Endothelial cell of umbilical vein (primary cell): ENCODE measurements at regions not wholly inside any gene's neighbourhood (a gene's known extent, or its start where the extent isn't known, plus 50 kb on each side); places are given as distances from the start of the nearest gene placed in this dataset.

Experiments used
- BruUV-seq: library from RNA; stranded (reverse); fragments of 400-500 nt; replicated peaks from 2 replicates; lab custom pipeline; 2021; lab: Mats Ljungman, UMichigan
- CTCF ChIA-PET: fragments of 300-600, 350-600 bp; sonication (Branson Sonifier 250); formaldehyde crosslinking; loops from one replicate; lab custom pipeline; 2021; ENCODE audit warnings: antibody characterized with exemption, inconsistent platforms; lab: Charles Lee
- POLR2A ChIA-PET: fragments of 300-600, 350-600 bp; sonication (Branson Sonifier 250); formaldehyde crosslinking; loops from one replicate; lab custom pipeline; 2021; ENCODE audit warnings: antibody characterized with exemption, inconsistent platforms; lab: Charles Lee
- DNase-seq: peaks from one replicate; pipeline ENCODE4 v3.0.0-alpha.2; 2011; ENCODE audit warnings: low read depth, low spot score
- FAIRE-seq: peaks from 2 replicates; lab custom pipeline; 2011; peaks lifted over from hg19 to GRCh38; lab: Jason Lieb, UNC
- H2AFZ ChIP-seq: 2 replicates; pipeline ENCODE4 v1.6.0; 2012; ENCODE audit warnings: low read depth, low read length, control low read depth, inconsistent platforms
- H3K27ac ChIP-seq: 2 replicates; pipeline ENCODE4 v1.5.1; 2011; ENCODE audit warnings: low read depth, mild to moderate bottlenecking, control low read depth, low read length, moderate library complexity; ENCODE audit not compliant: insufficient read depth
- H3K27me3 ChIP-seq, 2 experiments: 2 replicates each; pipeline versions ENCODE4 v1.6.0 to v1.6.1; 2011; ENCODE audit warnings: low read length in 2 of 2, mixed read lengths in 1 of 2; ENCODE audit not compliant: control insufficient read depth in 2 of 2, insufficient read depth in 2 of 2
- H3K36me3 ChIP-seq, 2 experiments: 2 replicates in 1 of 2; 3 replicates in 1 of 2; pipeline ENCODE4 v1.5.1; 2011; ENCODE audit warnings: low read length in 2 of 2, mild to moderate bottlenecking in 1 of 2, moderate library complexity in 1 of 2; ENCODE audit not compliant: control insufficient read depth in 2 of 2, insufficient read depth in 2 of 2; ENCODE audit errors: extremely low read depth in 1 of 2
- H3K4me1 ChIP-seq: 3 replicates; pipeline ENCODE4 v1.5.1; 2011; ENCODE audit warnings: mild to moderate bottlenecking, low read length; ENCODE audit not compliant: control insufficient read depth, insufficient read depth; ENCODE audit errors: extremely low read depth
- H3K4me2 ChIP-seq: 2 replicates; pipeline ENCODE4 v1.6.1; 2011; ENCODE audit warnings: low read length, control low read depth, mixed read lengths; ENCODE audit not compliant: insufficient read depth
- H3K4me3 ChIP-seq, 3 experiments: fragments of 200-600 bp in 1 of 3; sonication (generic), shearing (Covaris generic) in 1 of 3; replicated peaks in 1 of 3; 2 replicates each; pipeline ENCODE4 v1.5.1; 2011 to 2016; ENCODE audit warnings: control low read depth in 3 of 3, low read length in 3 of 3, mild to moderate bottlenecking in 2 of 3, inconsistent platforms in 1 of 3, low read depth in 1 of 3, moderate library complexity in 1 of 3; ENCODE audit not compliant: insufficient read depth in 1 of 3
- H3K79me2 ChIP-seq: 2 replicates; pipeline ENCODE4 v1.6.0; 2012; ENCODE audit warnings: low read length, inconsistent platforms; ENCODE audit not compliant: control insufficient read depth, insufficient read depth
- H3K9ac ChIP-seq: replicated peaks from 2 replicates; pipeline ENCODE3; 2011; ENCODE audit warnings: low read length, control low read depth; ENCODE audit not compliant: insufficient read depth; ENCODE audit errors: extremely low read depth
- H3K9me1 ChIP-seq: replicated peaks from 3 replicates; pipeline ENCODE4 v1.6.0; 2011; ENCODE audit warnings: mild to moderate bottlenecking, low read length; ENCODE audit not compliant: control insufficient read depth, insufficient read depth; ENCODE audit errors: extremely low read depth
- H3K9me3 ChIP-seq: replicated peaks from 2 replicates; pipeline ENCODE4 v1.5.1; 2012; ENCODE audit warnings: low read length, inconsistent platforms; ENCODE audit not compliant: control insufficient read depth, insufficient read depth
- H4K20me1 ChIP-seq: replicated peaks from 2 replicates; pipeline ENCODE3; 2011; ENCODE audit warnings: mild to moderate bottlenecking, low read length; ENCODE audit not compliant: control insufficient read depth, insufficient read depth; ENCODE audit errors: extremely low read depth
- EZH2 ChIP-seq: IDR thresholded peaks from 2 replicates; pipeline ENCODE4 v1.6.1; 2012; ENCODE audit warnings: borderline replicate concordance, low read depth, mild to moderate bottlenecking, moderate library complexity, low read length, inconsistent platforms; ENCODE audit not compliant: severe bottlenecking
- FOS ChIP-seq: IDR thresholded peaks from 2 replicates; pipeline ENCODE4 v1.6.1; 2011; ENCODE audit warnings: mild to moderate bottlenecking, low read length, moderate library complexity, borderline replicate concordance; ENCODE audit not compliant: insufficient read depth
- GATA2 ChIP-seq: IDR thresholded peaks from 2 replicates; pipeline ENCODE4 v1.7.0; 2011; ENCODE audit warnings: low read depth, mild to moderate bottlenecking, moderate library complexity, mixed read lengths, low read length; ENCODE audit not compliant: insufficient read length, insufficient read depth
- JUN ChIP-seq: IDR thresholded peaks from 2 replicates; pipeline ENCODE4 v1.6.1; 2011; ENCODE audit warnings: borderline replicate concordance, low read depth; ENCODE audit not compliant: insufficient read length, insufficient read depth
- MYC ChIP-seq: IDR thresholded peaks from one replicate; pipeline ENCODE4 v1.6.1; 2011; ENCODE audit warnings: mild to moderate bottlenecking, low read depth, low read length
- POLR2A ChIP-seq: IDR thresholded peaks from 2 replicates; pipeline ENCODE4 v1.6.1; 2012; ENCODE audit warnings: low read depth, mild to moderate bottlenecking, control low read depth, low read length
- POLR2AphosphoS5 ChIP-seq: IDR thresholded peaks from 2 replicates; pipeline ENCODE4 v1.6.1; 2012; ENCODE audit warnings: low read depth, mild to moderate bottlenecking, control low read depth, low read length, moderate library complexity; ENCODE audit not compliant: insufficient read depth
- dilution Hi-C: fragments of 300-500 bp; cut with MboI; formaldehyde crosslinking; loops from one replicate; pipeline ENCODE4 v1.15.0; 2019; ENCODE audit warnings: low sequenced_read_pairs; ENCODE audit not compliant: extremely low pct_ligation_motif_present
- intact Hi-C: fragments of 100-400 bp; cut with micrococcal nuclease; formaldehyde crosslinking; loops from one replicate; pipeline ENCODE4 v1.10.0; 2022
- TF ChIP-seq, protein P1 (sequence below): IDR thresholded peaks from 2 replicates; pipeline ENCODE4 v1.6.1; 2011; ENCODE audit not compliant: insufficient read depth, insufficient read length
- TF ChIP-seq, protein P2 (sequence below), 2 donors: IDR thresholded peaks; 1 replicate in 1 of 2; 2 replicates in 1 of 2; pipeline ENCODE4 v1.5.1; 2011; ENCODE audit warnings: low read length in 2 of 2, mild to moderate bottlenecking in 2 of 2, moderate library complexity in 2 of 2, control low read depth in 1 of 2, inconsistent platforms in 1 of 2, low read depth in 1 of 2; ENCODE audit not compliant: insufficient read depth in 1 of 2; ENCODE audit errors: extremely low read depth in 1 of 2

DNA sequence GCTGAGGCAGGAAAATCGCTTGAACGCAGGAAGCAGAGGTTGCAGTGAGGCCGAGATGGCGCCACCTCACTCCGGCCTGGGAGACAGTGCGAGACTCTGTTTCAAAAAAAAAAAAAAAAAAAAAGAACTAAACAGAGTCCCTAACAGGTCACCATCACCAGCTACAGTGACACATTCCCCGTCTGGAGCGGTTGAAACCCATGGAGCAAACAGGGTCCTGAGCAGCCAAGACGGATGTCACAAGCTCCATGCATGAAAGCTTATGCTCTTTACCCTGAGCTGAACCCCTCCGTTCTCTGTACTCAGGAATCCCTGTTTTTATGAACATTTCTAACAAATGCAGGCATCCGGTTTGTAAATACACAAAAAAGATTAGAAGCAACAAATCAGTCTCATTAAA, 55.9 kb upstream of the LAPTM4A start:
- Histone ChIP-seq H2AFZ (peak overlapping the region; percentile 70), H3K9me3 (no peaks in the 10 kb centered on the region), H3K9ac (no peak overlapping the region), H3K27me3 (peaks cover 2 to 3% of the 10 kb centered on the region in 2 experiments), H3K4me3 (no peak overlapping the region), H3K4me1 (no peaks in the 10 kb centered on the region), H3K27ac (no peak overlapping the region), H3K79me2 (no peaks in the 10 kb centered on the region), H3K4me2 (peak overlapping the region; percentile 10), H4K20me1 (no peaks in the 10 kb centered on the region), H3K36me3 (no peaks in the 10 kb centered on the region), H3K9me1 (no peaks in the 10 kb centered on the region)
- intact Hi-C loops (loop anchor here (10.0 kb wide), 1 partner anchor 217 kb away; no protein-coding TSS in a partner anchor), dilution Hi-C loops (no loop called here)
- BruUV-seq = no TSS peak
- FAIRE-seq (no peak), DNase-seq (no peak)
- POLR2A ChIA-PET = no interaction called here
- no peak for TF ChIP-seq GATA2
- no peak for TF ChIP-seq MYC
- TF ChIP-seq, protein P1, sequence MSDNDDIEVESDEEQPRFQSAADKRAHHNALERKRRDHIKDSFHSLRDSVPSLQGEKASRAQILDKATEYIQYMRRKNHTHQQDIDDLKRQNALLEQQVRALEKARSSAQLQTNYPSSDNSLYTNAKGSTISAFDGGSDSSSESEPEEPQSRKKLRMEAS = no peak
- TF ChIP-seq EZH2 = no peak
- no peak for TF ChIP-seq JUN
- TF ChIP-seq, protein P2, sequence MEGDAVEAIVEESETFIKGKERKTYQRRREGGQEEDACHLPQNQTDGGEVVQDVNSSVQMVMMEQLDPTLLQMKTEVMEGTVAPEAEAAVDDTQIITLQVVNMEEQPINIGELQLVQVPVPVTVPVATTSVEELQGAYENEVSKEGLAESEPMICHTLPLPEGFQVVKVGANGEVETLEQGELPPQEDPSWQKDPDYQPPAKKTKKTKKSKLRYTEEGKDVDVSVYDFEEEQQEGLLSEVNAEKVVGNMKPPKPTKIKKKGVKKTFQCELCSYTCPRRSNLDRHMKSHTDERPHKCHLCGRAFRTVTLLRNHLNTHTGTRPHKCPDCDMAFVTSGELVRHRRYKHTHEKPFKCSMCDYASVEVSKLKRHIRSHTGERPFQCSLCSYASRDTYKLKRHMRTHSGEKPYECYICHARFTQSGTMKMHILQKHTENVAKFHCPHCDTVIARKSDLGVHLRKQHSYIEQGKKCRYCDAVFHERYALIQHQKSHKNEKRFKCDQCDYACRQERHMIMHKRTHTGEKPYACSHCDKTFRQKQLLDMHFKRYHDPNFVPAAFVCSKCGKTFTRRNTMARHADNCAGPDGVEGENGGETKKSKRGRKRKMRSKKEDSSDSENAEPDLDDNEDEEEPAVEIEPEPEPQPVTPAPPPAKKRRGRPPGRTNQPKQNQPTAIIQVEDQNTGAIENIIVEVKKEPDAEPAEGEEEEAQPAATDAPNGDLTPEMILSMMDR (IDR thresholded peaks at IDR 0.05; ENCODE audit: extremely low read depth in 1 of 2, insufficient read depth in 1 of 2, low read depth in 1 of 2, low read length in 2 of 2) = no peak
- no peak for TF ChIP-seq FOS
- TF ChIP-seq POLR2AphosphoS5 = no peak
- TF ChIP-seq POLR2A = no peak
- CTCF ChIA-PET = interaction anchor here (0.7 to 6.9 kb wide), 13 partner anchors 11 to 542 kb away, joined by 3 to 42 read pairs (median 4); partner anchors contain the start of genes LAPTM4A and SDC1
